ENCODE measurements at regions not wholly inside any gene's neighbourhood (a gene's known extent, or its start where the extent isn't known, plus 50 kb on each side); places are given as distances from the start of the nearest gene placed in this dataset.
"Not testable (repeated sequence)": the region's sequence is repeated elsewhere in the genome, so short reads cannot be mapped to it uniquely, and the experiment has no call there.

GRCh38 chr18:26650310-26651268 is 102.2 kb upstream of the KCTD1 start:
- DNase-seq: no peak

GRCh38 chr18:26649193-26649543 is 100.8 kb upstream of the KCTD1 start:
- DNase-seq: no peak

- DNase-seq: no peak
Measured at GRCh38 chr18:26648509-26649192, 100.3 kb upstream of the KCTD1 start.

- no peak for DNase-seq
Measured at GRCh38 chr18:26646901-26647300, 98.5 kb upstream of the KCTD1 start.

GRCh38 chr18:26642440-26643348 is 94.3 kb upstream of the KCTD1 start:
- no peak for DNase-seq

- DNase-seq: no peak
Measured at GRCh38 chr18:26640541-26640940, 92.2 kb upstream of the KCTD1 start.

GRCh38 chr18:26639149-26639548 is 90.8 kb upstream of the KCTD1 start:
- no peak for DNase-seq

- DNase-seq: no peak
Measured at GRCh38 chr18:26637983-26638382, 89.6 kb upstream of the KCTD1 start.

- DNase-seq: no peak
Measured at GRCh38 chr18:26637324-26637723, 89.0 kb upstream of the KCTD1 start.

- no peak for DNase-seq
Measured at GRCh38 chr18:26635466-26635865, 87.1 kb upstream of the KCTD1 start.

- no peak for DNase-seq
Measured at GRCh38 chr18:26634631-26635030, 86.3 kb upstream of the KCTD1 start.

- no peak for DNase-seq
Measured at GRCh38 chr18:26631135-26631534, 82.8 kb upstream of the KCTD1 start.

GRCh38 chr18:26630596-26630995 is 82.2 kb upstream of the KCTD1 start:
- DNase-seq: no peak

- DNase-seq: no peak
Measured at GRCh38 chr18:26628017-26628416, 79.7 kb upstream of the KCTD1 start.

GRCh38 chr18:26624443-26624842 is 76.1 kb upstream of the KCTD1 start:
- DNase-seq: no peak

- DNase-seq: not testable (repeated sequence)
Measured at GRCh38 chr18:26623314-26623713, 75.0 kb upstream of the KCTD1 start.

GRCh38 chr18:26621161-26622026 is 73.0 kb upstream of the KCTD1 start:
- DNase-seq: no peak

- no peak for DNase-seq
Measured at GRCh38 chr18:26619350-26619749, 71.0 kb upstream of the KCTD1 start.

GRCh38 chr18:26618135-26618534 is 69.8 kb upstream of the KCTD1 start:
- no peak for DNase-seq

- no peak for DNase-seq
Measured at GRCh38 chr18:26617151-26617554, 68.8 kb upstream of the KCTD1 start.

- DNase-seq: no peak
Measured at GRCh38 chr18:26614374-26614773, 66.0 kb upstream of the KCTD1 start.

Data from left kidney (tissue), 1 donor.